Stimulated activated CD4-positive, alpha-beta T cell treated with anti-CD3 and anti-CD28 coated beads, Interleukin-1b, Interleukin-23, amount 100 ng/mL, for 48 hours (primary cell): ENCODE measurements at regions not wholly inside any gene's neighbourhood (a gene's known extent, or its start where the extent isn't known, plus 50 kb on each side); places are given as distances from the start of the nearest gene placed in this dataset.

Experiments
- DNase-seq: peaks from one replicate; pipeline ENCODE4 v3.0.0-alpha.2; 2020

DNA sequence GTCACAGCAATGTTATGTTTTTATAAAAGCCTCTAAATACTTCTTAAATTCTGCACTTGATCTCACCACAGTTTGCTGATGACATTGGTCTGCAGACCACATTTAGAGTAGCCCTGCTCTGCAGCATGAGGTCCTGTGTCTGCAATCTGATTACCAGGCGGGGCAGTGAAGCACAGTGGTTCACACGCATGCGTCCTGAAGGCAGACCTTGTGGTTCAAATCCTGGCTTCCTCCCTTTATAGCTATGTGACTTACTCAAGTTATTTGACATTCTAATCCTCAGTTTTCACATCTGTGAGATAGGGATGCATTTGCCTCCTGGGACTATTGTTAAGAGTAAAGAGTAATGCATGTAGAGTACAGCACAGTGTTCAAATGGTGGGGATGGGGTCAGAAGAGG, 50.3 kb downstream of the BMAL2 start:
- DNase-seq, result no peak

DNA sequence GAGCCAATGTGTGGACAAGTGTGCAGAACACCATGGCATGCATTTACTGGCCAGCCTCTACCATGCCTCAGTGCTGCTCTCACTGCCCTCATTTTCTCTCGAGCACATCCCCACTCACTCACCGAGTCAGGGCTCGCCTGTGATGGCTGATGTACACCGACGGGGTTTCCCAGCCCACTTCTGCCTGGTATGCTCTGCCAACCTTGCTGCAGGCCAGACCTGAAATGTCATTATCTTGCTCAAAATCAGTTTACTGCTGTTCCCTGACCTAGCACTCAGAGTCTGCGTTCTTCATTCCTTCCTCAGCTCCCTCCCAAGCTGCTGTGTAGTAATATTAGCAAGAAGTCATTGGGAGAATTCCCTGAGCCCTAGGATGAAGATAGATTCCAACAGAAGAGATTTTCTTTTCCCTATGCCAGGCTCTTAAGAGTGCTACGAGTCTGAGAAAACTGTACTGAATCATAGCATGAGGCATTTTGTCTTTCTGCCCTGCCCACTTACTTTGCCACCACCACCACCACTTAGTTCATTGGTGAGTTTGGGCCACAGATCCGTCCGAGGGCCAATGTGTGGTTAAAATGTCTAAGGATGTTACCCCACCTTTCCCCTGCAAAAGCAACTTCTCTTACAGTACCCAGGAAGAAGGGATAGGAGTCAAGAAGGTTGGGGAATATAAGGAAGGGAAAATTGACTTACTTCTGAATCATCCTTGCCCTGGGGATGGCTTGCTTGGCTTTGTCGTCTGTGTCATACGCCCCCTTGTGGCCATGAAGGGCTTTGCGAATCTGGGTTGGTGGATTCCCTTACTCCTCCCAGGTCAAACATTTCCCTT, 51.0 kb downstream of the BMAL2 start:
- DNase-seq, result peak; percentile 65

DNA sequence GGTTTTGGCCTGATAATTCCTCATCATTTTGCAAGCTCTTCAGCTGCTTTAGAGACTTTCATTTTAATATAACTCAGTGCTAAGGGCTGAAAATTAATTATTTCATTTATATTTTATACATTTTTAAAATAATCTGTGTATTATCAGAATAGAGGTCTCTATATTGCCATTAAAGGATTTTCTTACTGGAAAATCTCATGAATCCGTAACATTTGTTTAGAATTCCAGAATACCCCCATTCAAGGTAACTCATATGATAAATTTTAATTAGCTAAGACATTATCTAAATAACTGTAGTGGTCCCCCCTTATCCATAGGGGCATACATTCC, 51.6 kb downstream of the BMAL2 start:
- no peak for DNase-seq

DNA sequence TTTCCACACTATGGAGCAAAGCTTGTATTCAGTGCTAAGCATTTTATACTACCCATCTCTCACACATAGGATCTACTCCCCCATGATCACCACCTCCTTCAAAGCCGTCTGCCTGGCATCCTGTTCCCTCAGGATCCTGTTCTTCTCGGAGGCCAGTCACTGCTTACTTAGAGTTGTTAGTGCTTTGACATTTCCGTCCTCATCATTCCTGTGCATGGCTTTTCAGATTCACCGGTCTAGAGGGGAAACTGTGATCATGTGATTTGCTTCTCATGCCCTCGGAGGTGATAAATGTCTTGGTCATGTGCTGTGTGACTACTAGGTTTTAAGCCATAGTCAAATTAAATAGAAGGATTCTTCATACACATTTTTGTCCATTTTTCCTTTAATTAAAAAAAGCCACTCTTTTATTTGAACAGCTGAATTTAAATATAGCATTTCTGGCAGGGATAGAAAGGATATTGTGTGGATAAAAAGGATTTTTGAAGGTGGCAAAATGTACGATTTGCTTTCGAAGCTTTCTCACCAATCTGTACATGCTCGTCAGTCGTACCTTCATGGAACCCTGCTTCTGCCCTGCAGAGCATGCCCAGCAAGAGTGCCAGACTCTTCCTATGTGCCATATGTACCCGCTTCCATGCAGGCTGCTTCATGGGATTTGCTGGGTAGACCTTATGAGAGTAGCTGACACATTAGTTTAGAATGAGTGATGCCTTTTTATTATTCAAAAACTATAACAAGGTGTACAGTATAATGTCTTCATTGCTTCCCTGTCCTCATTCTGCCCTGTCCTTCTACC, 53.3 kb downstream of the BMAL2 start:
- DNase-seq, result no peak

DNA sequence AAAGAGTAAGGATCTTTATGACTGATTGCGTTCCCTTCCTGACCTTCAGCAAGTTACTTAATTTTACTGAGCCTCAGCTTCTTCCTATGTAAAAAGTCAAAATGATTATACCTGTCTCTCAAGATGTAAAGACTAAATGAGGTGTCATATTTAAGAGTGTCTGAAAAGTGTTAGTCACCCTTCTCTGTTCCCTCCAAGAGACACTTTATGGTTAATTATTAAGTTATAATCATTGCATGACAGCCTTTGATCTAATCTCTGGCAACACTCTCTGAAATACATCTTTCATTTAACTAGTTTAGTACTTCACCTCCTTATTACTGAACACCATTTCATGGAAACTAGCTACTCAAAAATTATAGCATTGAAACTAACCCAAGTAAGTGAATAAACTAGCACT, 54.8 kb downstream of the BMAL2 start:
- no peak for DNase-seq

DNA sequence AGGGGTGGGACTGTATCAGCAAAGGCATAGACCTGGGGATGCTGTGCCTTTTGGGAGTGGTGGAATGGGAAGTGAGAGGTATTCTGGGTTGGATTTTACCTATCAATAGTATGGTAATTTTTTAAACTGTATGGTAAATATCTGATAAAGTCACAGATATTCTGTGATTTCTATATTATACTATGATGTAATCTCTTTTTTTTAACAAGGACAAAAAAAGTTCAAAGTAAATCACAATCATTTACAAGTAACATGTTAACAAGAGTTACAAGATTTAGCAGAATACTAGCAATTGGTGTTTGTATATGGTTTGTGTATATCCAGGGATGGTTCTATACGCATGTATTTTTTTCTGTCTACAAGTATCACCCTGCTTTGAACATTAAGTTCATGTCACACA, 56.0 kb downstream of the BMAL2 start:
- DNase-seq, result no peak

DNA sequence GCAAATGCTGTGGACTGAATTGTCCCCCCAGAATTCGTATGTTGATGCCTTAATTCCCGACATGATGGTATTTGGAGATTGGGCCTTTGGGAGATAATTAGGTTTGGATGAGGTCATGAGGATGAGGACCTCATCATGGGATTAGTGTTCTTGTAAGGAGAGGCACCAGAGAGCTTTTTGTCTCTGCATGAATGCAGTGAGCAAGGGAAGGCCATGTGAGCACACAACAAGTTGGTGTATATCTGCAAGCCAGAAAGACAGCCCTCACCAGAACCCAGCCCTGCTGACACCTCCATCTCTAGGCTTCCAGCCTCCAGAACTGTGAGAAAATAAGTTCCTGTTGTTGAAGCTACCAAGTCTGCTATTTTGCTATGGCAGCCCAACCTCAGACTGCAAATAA, 51.9 kb upstream of the SMCO2 start:
- DNase-seq, result no peak

DNA sequence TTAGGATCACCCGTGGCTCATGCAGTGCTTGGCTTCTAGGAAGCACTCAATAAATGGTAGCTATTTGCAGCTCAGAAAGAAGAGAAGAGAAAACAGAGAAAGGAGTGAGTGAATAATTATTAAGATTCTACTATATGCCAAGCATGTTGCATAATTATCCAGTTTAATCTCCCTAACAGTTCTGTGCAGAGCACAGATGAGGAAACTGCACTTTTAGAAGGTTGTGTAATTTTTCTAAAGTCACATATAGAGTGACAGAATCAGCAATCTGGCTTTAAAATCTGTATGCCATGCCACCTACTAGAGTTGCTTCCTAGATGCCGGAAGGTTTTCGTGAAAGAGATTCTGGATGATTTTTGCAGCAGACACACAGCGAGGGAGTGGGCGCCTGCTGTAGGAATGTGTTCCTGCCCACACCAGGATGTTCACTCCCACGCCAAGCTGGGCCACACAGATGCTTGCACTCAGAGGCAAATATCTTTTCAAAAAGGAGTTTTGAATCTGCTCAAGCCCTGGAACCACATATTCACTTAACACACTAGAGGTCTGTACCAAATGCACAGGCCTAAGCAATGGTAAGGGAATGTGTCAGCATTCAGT, 50.2 kb upstream of the SMCO2 start:
- no peak for DNase-seq
